T47D (cell line): ENCODE measurements at regions not wholly inside any gene's neighbourhood (a gene's known extent, or its start where the extent isn't known, plus 50 kb on each side); places are given as distances from the start of the nearest gene placed in this dataset.
"Not testable (repeated sequence)": the region's sequence is repeated elsewhere in the genome, so short reads cannot be mapped to it uniquely, and the experiment has no call there.

Source experiments
- DNase-seq, 2 experiments: peaks; one replicate each; pipeline versions ENCODE4 v3.0.0 to v3.0.0-alpha.2; 2011 to 2012; ENCODE audit warnings: low read depth in 1 of 2, low spot score in 1 of 2
- JUND ChIP-seq: IDR thresholded peaks from 2 replicates; pipeline ENCODE4 v1.6.1; 2012; ENCODE audit warnings: low read depth
- in situ Hi-C: cut with HindIII; loops from 2 replicates; pipeline ENCODE4 v1.10.0; 2016; ENCODE audit warnings: low sequenced_read_pairs, low pct_unique_long_range_greater_than_20kb

DNA sequence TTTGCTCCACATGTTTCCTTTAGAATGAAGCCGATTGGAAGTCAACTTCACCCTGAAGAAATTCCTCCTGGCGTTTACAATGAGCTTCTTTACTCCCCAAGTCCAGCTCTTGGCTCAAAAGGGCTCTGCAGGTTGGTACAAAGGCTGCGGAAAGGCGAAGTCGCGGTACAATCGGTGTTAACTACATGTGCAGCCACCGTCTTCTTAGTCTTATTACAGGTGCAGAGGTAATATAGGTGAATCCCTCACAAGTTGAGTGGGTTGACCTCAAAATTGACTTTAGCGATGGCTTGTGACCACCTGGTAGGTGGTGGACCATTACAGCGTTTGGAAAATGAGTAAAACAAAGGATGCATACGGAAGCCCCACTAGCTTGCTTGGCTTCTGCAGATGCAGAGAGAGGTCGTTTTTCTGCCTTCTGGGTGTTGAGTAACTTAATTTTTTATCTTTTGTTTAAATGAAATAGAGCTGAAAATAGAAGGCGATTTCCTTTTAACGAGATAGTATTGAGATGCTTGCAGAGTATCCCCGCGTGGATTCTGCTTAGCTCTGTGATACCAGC, 98.0 kb downstream of the TRIM27 start:
- TF ChIP-seq JUND = no peak
- in situ Hi-C loops = no loop called here
- no peak for DNase-seq

DNA sequence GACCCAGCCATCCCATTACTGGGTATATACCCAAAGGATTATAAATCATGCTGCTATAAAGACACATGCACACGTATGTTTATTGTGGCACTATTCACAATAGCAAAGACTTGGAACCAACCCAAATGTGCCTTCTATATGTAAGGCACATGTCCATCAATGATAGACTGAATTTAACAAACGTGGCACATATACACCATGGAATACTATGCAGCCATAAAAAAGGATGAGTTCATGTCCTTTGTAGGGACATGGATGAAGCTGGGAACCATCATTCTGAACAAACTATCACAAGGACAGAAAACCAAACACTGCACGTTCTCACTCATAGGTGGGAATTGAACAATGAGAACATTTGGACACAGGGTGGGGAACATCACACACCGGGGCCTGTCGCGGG, 92.1 kb downstream of the TRIM27 start:
- DNase-seq, in situ Hi-C loops: not testable (repeated sequence)

- in situ Hi-C loops, DNase-seq: not testable (repeated sequence)
These were observed 87.1 kb downstream of the TRIM27 start for GRCh38 chr6:28836703-28837102.

DNA sequence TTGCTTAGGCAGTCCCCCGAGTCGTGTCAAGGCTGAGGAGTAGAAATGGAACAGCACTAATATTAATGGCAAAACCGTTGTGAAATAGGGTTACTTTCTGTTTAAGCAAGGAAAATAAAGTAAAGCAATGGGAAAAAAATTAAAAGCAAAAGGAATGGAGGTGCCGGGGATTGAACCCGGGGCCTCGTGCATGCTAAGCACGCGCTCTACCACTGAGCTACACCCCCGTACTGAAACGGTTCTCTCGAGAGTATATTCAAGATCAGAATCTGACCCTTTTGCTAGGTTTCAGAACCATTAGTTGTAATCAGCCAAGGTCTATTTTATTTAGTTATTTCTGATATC, 85.5 kb downstream of the TRIM27 start:
- DNase-seq = peak in 1 of 2 experiments; percentile 78
- in situ Hi-C loops = no loop called here
- TF ChIP-seq JUND = no peak

- in situ Hi-C loops = no loop called here
- TF ChIP-seq JUND = no peak
- peak; percentile 60 to 88 for DNase-seq
These were observed 84.9 kb downstream of the TRIM27 start for GRCh38 chr6:28838634-28839442.

GRCh38 chr6:28839443-28840120, 84.2 kb downstream of the TRIM27 start:
- DNase-seq = no peak
- no peak for TF ChIP-seq JUND
- in situ Hi-C loops = no loop called here

DNA sequence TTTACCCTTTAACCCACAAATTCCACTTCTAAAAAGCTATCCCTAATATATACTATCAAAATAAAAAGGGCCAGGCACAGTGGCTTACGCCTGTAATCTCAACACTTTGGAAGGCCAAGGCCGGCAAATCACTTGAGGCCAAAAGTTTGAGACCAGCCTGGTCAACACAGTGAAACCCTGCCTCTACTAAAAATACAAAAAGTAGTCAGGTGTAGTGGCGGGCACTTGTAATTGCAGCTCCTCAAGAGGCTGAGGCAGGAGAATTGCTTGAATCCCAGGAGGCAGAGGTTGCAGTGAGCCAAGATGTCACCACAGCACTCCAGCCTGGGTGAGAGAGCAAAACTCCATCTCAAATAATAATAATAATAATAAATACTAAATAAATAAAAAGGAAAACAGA, 82.5 kb downstream of the TRIM27 start:
- DNase-seq = peak in 1 of 2 experiments; percentile 36
- no peak for TF ChIP-seq JUND
- in situ Hi-C loops = no loop called here

DNA sequence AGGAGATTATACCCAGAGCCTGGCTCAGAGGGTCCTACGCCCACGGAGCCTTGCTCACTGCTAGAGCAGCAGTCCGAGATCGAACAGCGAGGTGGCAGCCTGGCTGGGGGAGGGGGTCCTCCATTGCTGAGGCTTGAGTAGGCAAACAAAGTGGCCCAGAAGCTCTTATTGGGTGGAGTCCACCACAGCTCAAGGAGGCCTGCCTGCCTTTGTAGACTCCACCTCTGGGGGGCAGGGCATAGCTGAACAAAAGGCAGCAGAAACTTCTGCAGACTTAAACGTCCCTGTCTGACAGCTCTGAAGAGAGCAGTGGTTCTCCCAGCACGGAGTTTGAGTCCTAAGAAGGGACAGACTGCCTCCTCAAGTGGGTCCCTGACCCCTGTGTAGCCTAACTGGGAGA, 75.0 kb downstream of the TRIM27 start:
- peak in 1 of 2 experiments; percentile 49 for DNase-seq
- in situ Hi-C loops = not testable (repeated sequence)
